HCT116 (cell line): ENCODE measurements at regions not wholly inside any gene's neighbourhood (a gene's known extent, or its start where the extent isn't known, plus 50 kb on each side); places are given as distances from the start of the nearest gene placed in this dataset.
A peak's percentile ranks its signal among the peaks of the same experiment; 100 is the strongest.

Experiments used
- ATAC-seq: fragments of 200-7000 bp; cut with Tn5 transposase; 2 replicates; pipeline ENCODE4 v1.9.1; 2020; ENCODE audit warnings: mild to moderate bottlenecking, moderate library complexity
- BruUV-seq: library from RNA; stranded (reverse); fragments of 400-500 nt; replicated peaks from 2 replicates; lab custom pipeline; 2021; lab: Mats Ljungman, UMichigan
- CTCF ChIA-PET: fragments of 300-600 bp; sonication (Branson Sonifier 250); formaldehyde crosslinking; loops from one replicate; lab custom pipeline; 2021; ENCODE audit warnings: antibody characterized with exemption; lab: Charles Lee
- POLR2A ChIA-PET: fragments of 300-600, 350-600 bp; sonication (Branson Sonifier 250); formaldehyde crosslinking; loops from one replicate; lab custom pipeline; 2021; ENCODE audit warnings: antibody characterized with exemption; lab: Charles Lee
- RAD21 ChIA-PET, 2 experiments: fragments of 300-600 bp; sonication (Branson Sonifier 250); formaldehyde crosslinking; loops; one replicate each; lab custom pipeline; 2023; ENCODE audit warnings: low total read pairs in 2 of 2; ENCODE audit not compliant: uncharacterized antibody in 2 of 2, unreplicated experiment in 2 of 2, low non-redundant PET in 1 of 2; lab: Charles Lee
- DNase-seq: peaks from one replicate; pipeline ENCODE4 v3.0.0-alpha.2; 2010; ENCODE audit warnings: low read depth, low spot score
- H2AFZ ChIP-seq: fragments of 200-600 bp; shearing (Covaris generic), sonication (generic); 2 replicates; pipeline ENCODE4 v1.6.1; 2017; ENCODE audit warnings: low read depth, mixed run types, mixed read lengths, antibody characterized with exemption, low read length; ENCODE audit not compliant: poor library complexity, severe bottlenecking
- H3K27ac ChIP-seq: 2 replicates; pipeline ENCODE4 v1.5.1; 2012; ENCODE audit warnings: low read depth, low read length
- H3K27me3 ChIP-seq: fragments of 200-600 bp; sonication (generic); 2 replicates; pipeline ENCODE4 v1.6.1; 2016; ENCODE audit warnings: mixed run types, low read length, mixed read lengths; ENCODE audit not compliant: insufficient read depth
- H3K36me3 ChIP-seq, 2 experiments: fragments of 200-500 bp in 1 of 2; fragments of 200-600 bp in 1 of 2; sonication (Bioruptor generic) in 1 of 2; sonication (generic) in 1 of 2; 2 replicates each; pipeline versions ENCODE4 v1.5.1 to v1.6.1; 2014 to 2016; ENCODE audit warnings: low read length in 2 of 2, inconsistent platforms in 1 of 2, mixed read lengths in 1 of 2, mixed run types in 1 of 2; ENCODE audit not compliant: insufficient read depth in 2 of 2, control insufficient read depth in 1 of 2
- H3K4me1 ChIP-seq, 2 experiments: fragments of 200-600 bp in 1 of 2; sonication (generic) in 1 of 2; 2 replicates each; pipeline versions ENCODE4 v1.5.1 to v1.6.1; 2012 to 2017; ENCODE audit warnings: low read length in 2 of 2, inconsistent platforms in 1 of 2, mild to moderate bottlenecking in 1 of 2, mixed read lengths in 1 of 2, mixed run types in 1 of 2, moderate library complexity in 1 of 2; ENCODE audit not compliant: insufficient read depth in 2 of 2, control insufficient read depth in 1 of 2
- H3K4me2 ChIP-seq: fragments of 200-600 bp; sonication (generic); 2 replicates; pipeline ENCODE4 v1.6.1; 2017; ENCODE audit warnings: mixed run types, low read length, mixed read lengths
- H3K4me3 ChIP-seq, 2 experiments: fragments of 200-600 bp in 1 of 2; sonication (generic) in 1 of 2; replicated peaks in 1 of 2; 2 replicates each; pipeline ENCODE4 v1.5.1; 2011 to 2016; ENCODE audit warnings: low read length in 2 of 2, control low read depth in 1 of 2, low read depth in 1 of 2, mild to moderate bottlenecking in 1 of 2, mixed read lengths in 1 of 2, mixed run types in 1 of 2
- H3K79me2 ChIP-seq: fragments of 200-600 bp; sonication (generic); 2 replicates; pipeline ENCODE4 v1.6.1; 2017; ENCODE audit warnings: mild to moderate bottlenecking, mixed run types, low read length, moderate library complexity, mixed read lengths; ENCODE audit not compliant: insufficient read depth
- H3K9ac ChIP-seq: fragments of 200-600 bp; sonication (generic); 2 replicates; pipeline ENCODE4 v1.6.1; 2016; ENCODE audit warnings: low read length, mixed read lengths
- H3K9me2 ChIP-seq: fragments of 200-600 bp; sonication (generic), shearing (Covaris generic); 2 replicates; pipeline ENCODE4 v1.6.1; 2017; ENCODE audit warnings: mixed run types, mild to moderate bottlenecking, moderate library complexity; ENCODE audit not compliant: insufficient read depth
- H3K9me3 ChIP-seq, 2 experiments: fragments of 200-500 bp in 1 of 2; fragments of 200-600 bp in 1 of 2; sonication (Bioruptor generic) in 1 of 2; sonication (generic) in 1 of 2; 2 replicates each; pipeline ENCODE4 v1.6.1; 2014 to 2017; ENCODE audit warnings: low read length in 2 of 2, mixed read lengths in 2 of 2, inconsistent platforms in 1 of 2, low read depth in 1 of 2, mild to moderate bottlenecking in 1 of 2, mixed run types in 1 of 2, moderate library complexity in 1 of 2; ENCODE audit not compliant: control insufficient read depth in 1 of 2, insufficient read depth in 1 of 2
- H4K20me1 ChIP-seq: fragments of 200-600 bp; sonication (generic), shearing (Covaris generic); 2 replicates; pipeline ENCODE4 v1.6.1; 2017; ENCODE audit warnings: mixed run types, mild to moderate bottlenecking, moderate library complexity; ENCODE audit not compliant: insufficient read depth
- CTCF ChIP-seq, 3 experiments: fragments of 200-600 bp in 1 of 3; sonication (generic) in 1 of 3; IDR thresholded peaks in 2 of 3; conservative IDR thresholded peaks in 1 of 3; 2 replicates each; pipeline ENCODE4 v1.5.1; 2012 to 2017; ENCODE audit warnings: low read depth in 2 of 3, low read length in 2 of 3, antibody characterized with exemption in 1 of 3, borderline replicate concordance in 1 of 3, control low read depth in 1 of 3, mild to moderate bottlenecking in 1 of 3, mixed read lengths in 1 of 3, mixed run types in 1 of 3, moderate library complexity in 1 of 3; ENCODE audit not compliant: insufficient read depth in 1 of 3
- RAD21 ChIP-seq: IDR thresholded peaks from 2 replicates; pipeline ENCODE4 v1.6.1; 2012; ENCODE audit warnings: low read depth, mild to moderate bottlenecking
- REST ChIP-seq: IDR thresholded peaks from 2 replicates; pipeline ENCODE4 v1.6.1; 2012; ENCODE audit warnings: low read depth
- intact Hi-C: fragments of 100-400 bp; cut with micrococcal nuclease; formaldehyde crosslinking; loops from 2 replicates; pipeline ENCODE4 v1.10.0; 2022

GRCh38 chr10:63767138-63767801 is 246.1 kb downstream of the REEP3 start:
- no TSS peak for BruUV-seq
- TF ChIP-seq RAD21 (peak; percentile 74), CTCF (IDR thresholded peaks at IDR 0.05 in 2 of 3, conservative IDR thresholded peaks at IDR 0.05 in 1 of 3; ENCODE audit: borderline replicate concordance in 1 of 3, insufficient read depth in 1 of 3, low read depth in 2 of 3, low read length in 2 of 3) (peak; percentile 37 to 68 (median 59)), REST (no peak)
- POLR2A ChIA-PET, result no interaction called here
- H3K4me3 ChIP-seq, result no peak overlapping the region
- ATAC-seq, result peak; percentile 63; the same call in 1 of the 2 replicates
- H3K9ac ChIP-seq, result no peak overlapping the region
- H3K36me3 ChIP-seq, result no peaks in the 10 kb centered on the region
- H4K20me1 ChIP-seq, result no peaks in the 10 kb centered on the region
- no peaks in the 10 kb centered on the region for H3K27me3 ChIP-seq
- H3K4me2 ChIP-seq, result 0 out of 2 replicates have a peak overlapping the region, but pooled peaks have one; percentile 1
- H2AFZ ChIP-seq, result peak overlapping the region; percentile 87
- no peaks in the 10 kb centered on the region for H3K9me3 ChIP-seq
- CTCF ChIA-PET, result interaction anchor here (0.8 to 3.5 kb wide), 10 partner anchors 10 to 949 kb away, joined by 3 to 41 read pairs (median 5); no protein-coding TSS in a partner anchor
- RAD21 ChIA-PET, result interaction anchor here (0.6 to 1.8 kb wide), 5 partner anchors 47 to 623 kb away, joined by 3 to 6 read pairs (median 3); no protein-coding TSS in a partner anchor
- H3K9me2 ChIP-seq, result no peaks in the 10 kb centered on the region
- no peaks in the 10 kb centered on the region for H3K4me1 ChIP-seq
- no peaks in the 10 kb centered on the region for H3K79me2 ChIP-seq
- DNase-seq, result no peak
- H3K27ac ChIP-seq, result no peak overlapping the region
- intact Hi-C loops, result loop anchor here (1.0 to 5.0 kb wide), 3 partner anchors 135 to 1175 kb away; no protein-coding TSS in a partner anchor
